MM.1S (cell line): ENCODE measurements at regions not wholly inside any gene's neighbourhood (a gene's known extent, or its start where the extent isn't known, plus 50 kb on each side); places are given as distances from the start of the nearest gene placed in this dataset.

Source experiments
- DNase-seq: peaks from one replicate; pipeline ENCODE4 v3.0.0-alpha.2; 2015
- H2AFZ ChIP-seq: fragments of 300-600 bp; sonication (generic); 2 replicates; pipeline ENCODE4 v1.6.0; 2016; ENCODE audit warnings: antibody characterized with exemption, low read length
- H3F3A ChIP-seq: fragments of 300-600 bp; sonication (generic); 2 replicates; pipeline ENCODE4 v1.6.1; 2016; ENCODE audit warnings: mild to moderate bottlenecking, antibody characterized with exemption, low read length, moderate library complexity, mixed read lengths; ENCODE audit not compliant: insufficient read depth
- H3K27ac ChIP-seq: fragments of 300-600 bp; sonication (generic); 2 replicates; pipeline ENCODE4 v1.5.1; 2016; ENCODE audit warnings: mild to moderate bottlenecking, low read length
- H3K27me3 ChIP-seq: fragments of 300-600 bp; sonication (generic); replicated peaks from 2 replicates; pipeline ENCODE4 v1.6.0; 2016; ENCODE audit warnings: low read length; ENCODE audit not compliant: insufficient read depth
- H3K36me3 ChIP-seq: fragments of 300-600 bp; sonication (generic); replicated peaks from 2 replicates; pipeline ENCODE4 v1.6.1; 2016; ENCODE audit warnings: mild to moderate bottlenecking, low read length, mixed read lengths; ENCODE audit not compliant: insufficient read depth
- H3K4me1 ChIP-seq: fragments of 300-600 bp; sonication (generic); 2 replicates; pipeline ENCODE4 v1.6.1; 2016; ENCODE audit warnings: low read length, mixed read lengths
- H3K4me2 ChIP-seq: fragments of 300-600 bp; sonication (generic); 2 replicates; pipeline ENCODE4 v1.6.0; 2016; ENCODE audit warnings: low read depth, low read length
- H3K4me3 ChIP-seq: fragments of 300-600 bp; sonication (generic); 2 replicates; pipeline ENCODE4 v1.5.1; 2016; ENCODE audit warnings: low read length, mixed read lengths
- H3K79me2 ChIP-seq: fragments of 300-600 bp; sonication (generic); 2 replicates; pipeline ENCODE4 v1.6.1; 2016; ENCODE audit warnings: mixed run types, low read length, mixed read lengths
- H3K9ac ChIP-seq: fragments of 300-600 bp; sonication (generic); 2 replicates; pipeline ENCODE4 v1.6.1; 2016; ENCODE audit warnings: low read length, mixed read lengths
- H3K9me2 ChIP-seq: fragments of 300-600 bp; sonication (generic); replicated peaks from 2 replicates; pipeline ENCODE4 v1.6.1; 2016; ENCODE audit warnings: mild to moderate bottlenecking, low read length, mixed read lengths; ENCODE audit not compliant: insufficient read depth
- H3K9me3 ChIP-seq: fragments of 300-600 bp; sonication (generic); replicated peaks from 2 replicates; pipeline ENCODE4 v1.6.1; 2016; ENCODE audit warnings: mild to moderate bottlenecking, low read length, mixed read lengths; ENCODE audit not compliant: insufficient read depth
- H4K20me1 ChIP-seq: fragments of 300-600 bp; sonication (generic); 2 replicates; pipeline ENCODE4 v1.6.1; 2016; ENCODE audit warnings: mild to moderate bottlenecking, low read length, moderate library complexity, mixed read lengths; ENCODE audit not compliant: insufficient read depth
- CTCF ChIP-seq: fragments of 300-600 bp; sonication (generic); IDR thresholded peaks from 2 replicates; pipeline ENCODE4 v1.5.1; 2016; ENCODE audit warnings: antibody characterized with exemption, low read length, mixed read lengths
- EZH2 ChIP-seq: fragments of 300-600 bp; sonication (generic); optimal IDR thresholded peaks from 2 replicates; pipeline ENCODE3; 2017; ENCODE audit warnings: low read depth, mild to moderate bottlenecking, antibody characterized with exemption, low read length, mixed read lengths
- EZH2phosphoT487 ChIP-seq: fragments of 300-600 bp; sonication (generic); IDR thresholded peaks from 2 replicates; pipeline ENCODE4 v1.6.1; 2018; ENCODE audit warnings: antibody characterized with exemption, low read length

- no peak for DNase-seq
- no peaks in the 10 kb centered on the region for H3K79me2 ChIP-seq
- no peaks in the 10 kb centered on the region for H3K36me3 ChIP-seq
- no peaks in the 10 kb centered on the region for H4K20me1 ChIP-seq
- TF ChIP-seq EZH2 (no peak), CTCF (no peak), EZH2phosphoT487 (no peak)
- H3K27me3 ChIP-seq, result no peaks in the 10 kb centered on the region
- no peak overlapping the region for H3K27ac ChIP-seq
- H3K4me2 ChIP-seq, result no peak overlapping the region
- H2AFZ ChIP-seq, result no peak overlapping the region
- no peaks in the 10 kb centered on the region for H3F3A ChIP-seq
- no peak overlapping the region for H3K9ac ChIP-seq
- H3K4me1 ChIP-seq, result no peaks in the 10 kb centered on the region
- H3K4me3 ChIP-seq, result no peak overlapping the region
- no peaks in the 10 kb centered on the region for H3K9me2 ChIP-seq
- H3K9me3 ChIP-seq, result no peaks in the 10 kb centered on the region
These were observed 223.5 kb downstream of the HRH4 start for GRCh38 chr18:24683925-24684324.

DNA sequence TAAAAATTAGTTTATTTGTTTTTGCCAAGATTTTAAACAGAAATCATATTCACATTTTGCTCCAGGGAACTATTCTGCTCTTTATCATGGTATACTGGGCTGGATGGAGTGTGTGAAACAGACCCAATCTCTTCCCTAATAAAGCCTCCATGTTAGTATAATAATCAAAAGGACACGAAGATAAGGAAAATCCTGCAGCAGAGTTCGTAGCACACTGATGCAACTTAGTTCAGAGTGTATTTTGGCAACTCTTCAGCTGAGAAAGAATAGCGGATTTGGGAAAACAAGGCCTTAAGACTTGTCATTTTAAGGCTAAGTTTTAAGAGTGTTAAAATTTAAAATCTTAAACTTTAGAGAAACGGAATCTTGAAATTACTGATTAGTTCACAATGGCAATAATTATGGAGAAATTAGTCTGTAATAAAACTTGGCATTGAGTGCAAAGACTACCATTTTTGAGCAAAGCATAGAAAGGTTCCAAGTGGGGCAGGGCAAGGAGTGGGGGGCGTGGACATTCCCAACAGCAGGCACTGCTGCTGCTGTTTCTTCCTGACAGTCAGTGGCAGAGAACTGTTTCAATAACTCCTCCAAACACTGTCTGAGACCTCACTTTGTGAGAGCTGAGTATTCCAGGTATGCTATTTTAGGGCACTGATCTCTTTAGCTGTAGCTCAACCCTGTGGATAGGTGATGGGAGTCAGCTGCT lies 225.0 kb downstream of the HRH4 start:
- Histone ChIP-seq H3K9me2 (no peaks in the 10 kb centered on the region), H2AFZ (no peak overlapping the region), H3K4me3 (no peak overlapping the region), H3K4me2 (no peak overlapping the region), H3K79me2 (no peaks in the 10 kb centered on the region), H3K36me3 (no peaks in the 10 kb centered on the region), H3K9ac (no peak overlapping the region), H3K4me1 (no peaks in the 10 kb centered on the region), H3K27ac (no peak overlapping the region), H3K9me3 (no peaks in the 10 kb centered on the region), H3K27me3 (no peaks in the 10 kb centered on the region), H4K20me1 (no peaks in the 10 kb centered on the region), H3F3A (no peaks in the 10 kb centered on the region)
- DNase-seq, result no peak
- no peak for TF ChIP-seq CTCF
- TF ChIP-seq EZH2, result no peak
- TF ChIP-seq EZH2phosphoT487, result no peak

GRCh38 chr18:24695168-24695567 lies 234.7 kb downstream of the HRH4 start:
- H3K9ac ChIP-seq, result no peak overlapping the region
- H3F3A ChIP-seq, result no peaks in the 10 kb centered on the region
- no peaks in the 10 kb centered on the region for H3K27me3 ChIP-seq
- no peaks in the 10 kb centered on the region for H3K9me2 ChIP-seq
- no peaks in the 10 kb centered on the region for H3K9me3 ChIP-seq
- no peak overlapping the region for H3K4me2 ChIP-seq
- H3K4me1 ChIP-seq, result no peaks in the 10 kb centered on the region
- no peak overlapping the region for H3K27ac ChIP-seq
- DNase-seq, result no peak
- H3K36me3 ChIP-seq, result no peaks in the 10 kb centered on the region
- H2AFZ ChIP-seq, result no peak overlapping the region
- TF ChIP-seq CTCF (no peak), EZH2phosphoT487 (no peak), EZH2 (no peak)
- no peaks in the 10 kb centered on the region for H4K20me1 ChIP-seq
- H3K79me2 ChIP-seq, result no peaks in the 10 kb centered on the region
- H3K4me3 ChIP-seq, result no peak overlapping the region
